ENCODE measurements at regions not wholly inside any gene's neighbourhood (a gene's known extent, or its start where the extent isn't known, plus 50 kb on each side); places are given as distances from the start of the nearest gene placed in this dataset.
"Not testable (repeated sequence)": the region's sequence is repeated elsewhere in the genome, so short reads cannot be mapped to it uniquely, and the experiment has no call there.

GRCh38 chr2:111444516-111444915 is 323.8 kb downstream of the BCL2L11 start:
- TF ChIP-seq CTCF (IDR thresholded peaks at IDR 0.05); POLR2AphosphoS5 (IDR thresholded peaks at IDR 0.05; ENCODE audit: low read depth, low read length): not testable (repeated sequence)
